GM19397 (cell line): ENCODE measurements at regions not wholly inside any gene's neighbourhood (a gene's known extent, or its start where the extent isn't known, plus 50 kb on each side); places are given as distances from the start of the nearest gene placed in this dataset.

Experiments
- ATAC-seq: cut with Tn5 transposase; IDR thresholded peaks from one replicate; pipeline ENCODE4 v1.9.1; 2021; ENCODE audit warnings: mild to moderate bottlenecking, moderate library complexity; ENCODE audit not compliant: unreplicated experiment

DNA sequence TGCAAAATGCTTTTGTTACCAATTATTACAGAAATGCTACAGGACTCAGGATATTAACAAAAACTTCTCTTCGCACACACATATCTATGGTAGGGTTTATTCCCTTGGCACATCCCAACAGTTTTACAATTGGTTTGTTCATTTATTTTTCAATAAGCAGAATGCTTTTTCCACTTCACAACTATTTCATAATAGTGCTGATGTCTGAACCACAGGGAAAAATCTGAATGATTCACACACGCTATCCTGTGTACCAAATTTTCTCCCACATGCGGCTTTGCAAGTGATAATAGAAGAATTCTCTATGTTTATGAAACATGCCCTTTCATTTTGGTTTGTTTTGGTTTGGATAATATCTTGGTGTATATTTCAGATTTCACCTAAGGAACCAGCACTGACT lies 725.7 kb upstream of the TENM3 start:
- no peak for ATAC-seq

DNA sequence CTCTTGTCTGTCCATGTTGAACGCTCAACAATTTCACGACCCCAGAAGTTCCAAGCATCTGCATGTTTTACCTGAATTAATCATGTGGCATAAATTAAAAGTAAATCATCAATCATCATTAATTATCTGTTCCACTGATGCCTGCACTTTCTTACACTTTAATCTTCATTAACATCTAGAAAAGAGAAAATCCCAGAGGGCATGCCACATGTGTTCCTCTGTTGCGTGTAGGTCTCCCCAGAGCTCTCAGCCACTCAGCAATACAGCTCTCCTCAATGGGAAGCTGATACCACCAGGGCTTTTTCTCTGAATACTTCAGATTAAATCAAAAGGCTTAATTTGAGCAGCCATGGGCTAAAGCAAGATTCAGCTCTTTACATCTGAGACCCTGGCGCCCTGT lies 722.4 kb upstream of the TENM3 start:
- no peak for ATAC-seq

DNA sequence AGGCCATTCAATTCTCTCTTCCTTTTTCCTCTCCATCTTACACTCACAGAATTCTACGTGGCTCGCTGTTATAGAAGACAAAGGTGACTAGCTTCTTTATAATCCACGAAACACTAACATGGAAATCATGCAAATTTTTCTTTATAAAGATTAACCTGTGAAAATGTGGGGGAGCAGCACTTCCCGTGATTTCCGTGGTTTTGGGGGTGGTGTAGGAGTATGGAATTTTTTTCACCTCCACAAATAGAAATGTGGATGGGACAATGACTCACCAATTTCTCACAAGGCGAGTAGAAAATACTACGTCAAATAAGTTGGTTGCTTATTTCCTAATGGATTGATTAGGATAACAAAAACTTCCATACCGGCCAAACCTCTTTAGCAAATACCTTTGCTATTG lies 719.2 kb upstream of the TENM3 start:
- ATAC-seq = no peak

DNA sequence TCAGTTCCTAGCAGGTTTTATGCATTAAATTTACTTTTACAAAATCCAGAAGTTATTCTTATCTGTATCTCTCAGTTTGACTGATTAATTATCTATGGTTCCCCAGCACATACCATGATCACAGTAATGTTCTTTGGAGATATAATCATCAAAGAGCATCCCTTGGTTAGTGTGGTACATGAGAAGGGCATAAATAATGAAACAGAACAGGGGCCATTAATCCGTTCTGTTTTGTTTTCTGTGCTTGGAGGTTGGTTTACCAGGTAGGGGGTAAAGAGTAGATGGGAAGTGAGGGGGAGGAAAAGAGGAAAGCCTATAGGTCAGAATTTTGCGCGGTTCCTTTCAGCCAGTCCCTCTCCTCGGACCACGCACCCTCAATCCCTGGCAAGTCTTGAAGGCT lies 718.7 kb upstream of the TENM3 start:
- no peak for ATAC-seq

DNA sequence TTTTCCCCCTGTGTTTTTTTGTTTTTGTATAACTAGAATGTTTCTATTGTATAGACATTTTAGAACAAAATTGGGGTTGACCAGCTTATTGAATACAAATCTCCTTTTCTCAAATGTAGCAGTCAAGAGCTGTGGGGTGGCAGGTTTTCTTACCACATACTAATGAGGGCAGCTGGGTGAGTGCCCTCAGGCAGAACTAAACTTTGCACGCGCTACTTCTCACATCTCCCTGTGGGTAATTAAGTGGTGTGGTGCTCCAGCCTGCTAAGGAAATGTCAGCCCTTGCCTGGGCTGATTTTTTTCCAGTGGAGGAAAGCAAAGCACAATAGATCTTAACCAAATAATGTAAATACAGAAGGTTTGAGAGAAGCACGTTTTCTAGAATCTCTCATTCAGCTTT lies 717.6 kb upstream of the TENM3 start:
- ATAC-seq = no peak

DNA sequence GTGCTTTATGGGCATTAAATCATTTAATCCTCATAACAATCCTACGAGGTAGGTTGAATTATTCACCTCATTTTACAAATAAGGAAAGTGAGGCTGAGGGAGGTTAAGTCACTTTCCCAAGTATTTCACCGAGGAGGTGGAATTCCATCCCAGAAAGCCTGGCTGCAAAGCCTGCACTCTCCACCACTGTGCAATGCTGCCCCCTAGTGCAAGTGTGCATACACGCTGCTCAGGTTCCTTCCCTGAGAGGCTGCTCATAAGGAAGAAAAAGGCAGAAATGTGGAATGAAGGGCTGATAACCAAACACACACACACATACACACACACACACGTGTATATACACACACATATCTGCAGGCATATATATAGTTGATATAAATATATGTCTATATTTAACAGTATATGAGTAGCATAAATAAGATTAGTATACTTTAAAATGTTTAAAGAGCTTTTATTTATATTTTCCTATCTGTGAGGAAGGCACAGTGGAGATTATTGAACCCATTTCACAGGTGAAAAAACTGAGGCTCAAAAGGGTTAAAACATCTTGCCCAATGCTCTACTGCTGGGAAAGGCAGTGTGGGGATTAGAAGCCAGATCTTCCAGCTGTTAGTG lies 714.5 kb upstream of the TENM3 start:
- peak; percentile 65 for ATAC-seq

DNA sequence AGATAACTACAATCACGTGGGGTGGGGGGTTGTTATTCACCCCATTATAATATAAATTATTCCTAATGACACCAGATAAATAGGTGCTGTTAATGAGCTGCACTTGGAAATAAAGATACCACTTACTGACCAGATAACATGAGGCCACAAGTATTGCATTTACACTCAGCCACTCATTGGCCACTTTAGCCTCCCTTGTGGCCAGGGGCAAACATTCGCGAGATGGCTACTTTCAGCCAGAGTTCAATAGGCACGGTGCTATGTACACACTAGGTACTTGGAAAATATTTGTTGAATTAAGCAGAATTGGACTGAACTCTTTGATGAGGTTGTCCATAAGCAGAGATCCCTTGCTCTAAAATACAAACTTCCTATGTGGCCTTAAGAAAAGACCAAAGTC lies 713.7 kb upstream of the TENM3 start:
- no peak for ATAC-seq

DNA sequence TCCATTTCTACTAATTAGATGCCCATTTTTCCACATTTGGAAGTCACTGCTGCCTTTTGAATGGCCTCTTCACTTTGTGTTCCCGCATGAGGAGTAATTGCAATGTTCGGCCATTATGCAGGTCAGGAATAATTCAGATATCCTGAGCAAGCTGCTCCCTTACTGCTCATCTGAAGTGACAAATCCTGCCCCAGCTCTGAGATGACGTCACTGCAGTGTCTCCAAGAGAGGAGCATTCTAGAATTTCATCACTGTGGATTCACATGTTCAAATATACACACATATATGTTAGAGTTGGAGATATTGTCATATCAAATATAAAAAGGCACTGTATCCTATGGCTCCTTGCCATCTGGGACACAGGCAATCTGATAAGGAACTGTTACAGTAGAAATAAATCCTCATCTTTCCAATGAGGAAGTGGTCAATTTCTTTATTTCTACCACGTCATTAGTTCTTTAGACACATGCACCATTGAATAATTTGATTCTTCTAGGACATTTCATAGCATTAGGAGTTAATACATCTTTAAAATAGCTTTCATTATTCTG lies 706.9 kb upstream of the TENM3 start:
- no peak for ATAC-seq

DNA sequence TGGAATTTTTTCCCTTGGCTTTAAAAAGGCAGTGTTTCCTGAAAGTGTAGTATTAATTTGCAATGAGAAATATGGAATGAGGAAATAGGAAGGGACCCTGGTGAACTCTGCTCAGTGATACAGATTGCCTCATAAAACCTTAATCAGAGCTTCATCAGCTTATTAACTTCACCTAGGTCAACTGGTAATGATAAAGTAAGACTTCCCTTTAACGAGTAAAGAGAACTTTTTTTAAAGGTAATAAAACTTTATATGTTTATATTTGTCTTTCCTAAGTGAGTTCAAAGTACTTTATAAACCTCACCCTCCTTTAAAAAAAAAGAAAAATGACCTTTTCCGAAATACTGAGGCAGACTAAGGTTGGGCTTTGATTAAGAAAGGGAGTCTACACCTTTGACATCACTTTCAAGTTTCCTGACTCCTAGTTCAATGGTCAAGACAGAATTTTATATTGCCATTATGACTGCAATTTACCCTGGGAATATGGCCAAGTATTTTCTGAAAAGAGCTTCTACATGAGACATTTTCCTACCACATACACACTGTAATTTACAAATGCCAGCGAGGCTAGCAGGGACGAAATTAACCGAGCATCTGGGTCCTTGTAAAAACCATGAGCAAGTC lies 706.3 kb upstream of the TENM3 start:
- no peak for ATAC-seq

DNA sequence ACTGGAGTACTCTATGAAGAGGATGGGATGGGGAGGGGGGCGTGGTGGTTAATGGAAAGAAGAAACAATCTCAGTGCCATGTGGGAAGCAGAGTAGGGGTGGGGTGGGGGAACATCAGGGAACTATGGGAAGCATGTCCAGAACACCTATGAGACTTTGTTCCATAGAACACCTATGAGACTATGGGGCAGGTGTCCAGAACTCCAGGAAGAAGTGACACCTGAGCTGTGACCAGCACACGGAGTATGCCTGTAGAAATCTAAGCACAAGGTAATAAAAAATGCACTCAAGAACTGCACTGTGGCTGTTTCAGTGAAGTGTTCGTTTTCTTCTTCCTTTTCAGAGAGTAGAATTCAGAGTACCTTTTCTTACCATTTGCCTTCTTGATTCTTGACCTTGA lies 704.8 kb upstream of the TENM3 start:
- no peak for ATAC-seq

DNA sequence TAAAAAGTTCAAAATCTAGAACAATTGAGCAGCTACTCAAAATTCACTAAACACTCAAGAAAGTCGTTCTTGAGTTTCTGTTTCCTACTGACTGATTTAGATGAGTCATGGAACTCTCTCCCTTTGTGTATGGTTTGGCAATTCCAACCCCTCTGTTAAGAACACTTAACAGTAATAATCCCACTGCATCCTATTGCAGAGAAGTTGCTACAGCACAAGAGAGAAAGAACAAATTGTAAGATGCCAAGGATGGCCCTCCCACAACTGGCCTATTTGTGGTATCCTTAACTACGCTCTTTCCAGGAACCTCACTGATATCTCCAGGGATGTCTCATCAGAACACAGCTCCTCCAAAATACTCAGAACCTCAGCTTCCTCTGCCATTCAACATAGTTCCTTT lies 701.8 kb upstream of the TENM3 start:
- ATAC-seq = no peak

DNA sequence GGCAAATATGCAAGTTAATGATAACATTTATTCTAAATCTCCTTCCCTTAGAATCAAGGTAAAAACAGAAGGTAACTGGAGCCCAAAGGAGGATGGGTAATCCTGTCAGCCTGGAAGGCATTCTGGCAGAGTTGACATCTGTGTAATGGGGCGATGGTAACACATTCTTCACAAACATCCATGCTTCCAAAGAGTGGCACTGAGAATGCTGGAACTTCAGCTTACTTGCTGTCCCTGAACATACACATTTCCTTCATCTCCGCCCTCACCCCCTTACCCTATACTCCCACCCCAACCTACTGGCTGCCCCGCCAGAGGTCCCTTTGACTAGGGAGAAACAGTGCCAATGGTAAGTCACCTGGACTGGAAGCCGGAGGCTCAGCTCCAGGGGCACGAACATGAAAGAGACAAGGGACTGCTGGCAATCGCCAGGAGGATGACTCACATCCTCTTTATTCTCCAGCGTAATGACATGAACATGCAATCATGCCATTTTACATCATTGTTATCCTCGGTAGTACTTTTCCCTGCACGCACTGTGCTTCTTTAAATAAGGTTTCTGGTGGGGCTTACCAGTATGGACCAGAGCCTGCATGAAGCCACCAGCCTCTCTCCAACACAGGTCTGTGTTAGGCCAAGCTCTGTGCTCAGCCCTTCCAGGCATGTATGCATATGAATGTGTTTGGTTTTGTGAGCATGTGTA lies 694.2 kb upstream of the TENM3 start:
- ATAC-seq = no peak

DNA sequence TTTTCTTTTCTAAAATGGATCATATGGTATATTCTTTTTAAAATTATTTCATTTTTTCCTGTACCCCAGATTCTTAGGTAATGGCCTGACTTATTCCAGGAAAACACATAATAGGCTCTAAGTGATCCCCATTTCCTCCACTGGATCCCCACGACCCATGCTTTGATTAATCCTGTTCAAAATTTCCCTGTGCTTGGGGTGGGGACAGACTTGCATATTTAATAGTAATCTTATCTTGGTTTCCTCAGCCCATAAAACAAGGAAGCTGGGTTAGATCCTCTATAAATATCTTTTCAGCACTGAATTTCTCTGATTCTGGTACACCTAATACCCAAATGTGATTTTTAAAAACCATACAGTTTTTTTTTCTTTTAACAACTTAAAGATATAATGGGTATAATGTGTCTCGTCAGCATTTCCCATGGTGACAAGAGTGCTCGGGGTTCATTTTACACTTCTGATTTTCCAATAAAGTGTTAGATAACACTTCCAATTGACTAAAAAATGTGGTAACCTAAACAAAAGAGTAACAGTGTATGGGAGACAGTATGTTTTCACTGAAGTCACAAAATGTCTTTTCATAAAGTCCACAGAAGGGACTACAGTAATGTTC lies 693.5 kb upstream of the TENM3 start:
- ATAC-seq = no peak

DNA sequence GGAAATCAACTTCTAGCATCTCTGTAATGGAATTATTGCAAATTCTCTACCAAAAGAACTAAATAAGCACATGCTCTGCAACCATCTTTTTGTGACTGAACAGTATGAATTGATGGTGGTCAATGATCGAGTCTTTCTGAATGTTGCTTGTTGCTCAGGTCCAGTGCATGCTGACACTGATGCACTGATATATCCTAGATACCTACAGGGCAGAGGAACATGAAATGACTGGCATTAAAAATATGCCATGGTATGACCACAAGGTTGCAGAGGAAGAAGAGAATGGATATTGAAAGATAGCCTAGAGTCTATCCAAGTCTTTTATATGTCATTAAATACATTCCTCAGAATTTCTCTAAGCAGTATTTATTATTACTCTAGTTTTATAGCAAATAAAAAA lies 692.8 kb upstream of the TENM3 start:
- no peak for ATAC-seq

DNA sequence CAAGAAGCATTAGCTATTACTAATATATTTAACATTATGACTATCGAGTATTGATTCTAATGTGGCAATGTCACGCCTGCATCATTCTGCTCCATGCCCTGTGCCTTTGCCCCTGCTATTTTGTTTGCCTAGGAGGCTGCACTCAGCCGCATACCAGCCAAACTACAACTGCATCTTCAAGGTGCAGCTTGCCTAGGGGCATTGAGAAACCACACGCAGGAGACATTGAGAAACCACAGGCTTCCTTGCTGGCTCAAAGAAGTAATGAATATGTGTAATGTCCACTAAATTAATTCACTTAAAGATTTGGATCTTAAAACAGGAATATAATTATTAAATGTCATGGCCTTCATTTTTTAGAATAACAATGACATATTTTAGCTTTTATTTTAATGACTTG lies 683.6 kb upstream of the TENM3 start:
- ATAC-seq = no peak

DNA sequence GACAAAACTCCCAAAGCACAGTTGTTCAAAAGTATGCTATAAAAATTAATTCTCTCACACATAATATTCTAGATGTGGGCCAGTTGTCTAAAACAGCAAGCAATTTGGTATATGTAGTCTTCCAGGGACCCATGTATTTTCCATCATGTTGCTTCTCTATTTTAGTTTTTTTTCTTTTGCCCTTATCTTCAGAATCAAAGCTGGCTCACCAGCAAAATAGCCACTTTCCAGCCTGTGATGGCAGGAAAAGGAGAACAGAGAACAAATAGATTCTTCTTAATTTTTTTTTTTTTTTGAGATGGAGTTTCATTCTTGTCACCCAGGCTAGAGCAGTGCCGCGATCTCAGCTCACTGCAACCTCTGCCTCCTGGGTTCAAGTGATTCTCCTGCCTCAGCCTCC lies 680.8 kb upstream of the TENM3 start:
- no peak for ATAC-seq

DNA sequence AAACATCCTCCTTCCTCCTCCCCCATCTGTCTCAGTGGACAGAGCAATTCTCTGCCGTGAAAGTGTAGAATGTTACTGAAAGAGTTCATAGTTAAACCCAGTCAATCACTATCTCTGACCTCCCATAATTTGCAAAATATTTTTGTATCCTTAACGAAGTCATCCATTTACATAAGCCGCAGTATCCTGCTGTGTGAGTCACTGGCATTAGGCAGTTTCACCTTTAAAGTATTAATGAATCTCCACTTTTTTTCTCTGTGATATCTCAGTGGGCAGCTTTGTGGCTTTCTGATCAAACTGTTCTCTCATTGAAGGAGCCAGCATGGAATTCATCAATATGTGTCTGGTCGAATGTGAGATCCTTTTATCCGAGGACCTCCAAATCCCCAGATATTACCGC lies 678.6 kb upstream of the TENM3 start:
- ATAC-seq = no peak

DNA sequence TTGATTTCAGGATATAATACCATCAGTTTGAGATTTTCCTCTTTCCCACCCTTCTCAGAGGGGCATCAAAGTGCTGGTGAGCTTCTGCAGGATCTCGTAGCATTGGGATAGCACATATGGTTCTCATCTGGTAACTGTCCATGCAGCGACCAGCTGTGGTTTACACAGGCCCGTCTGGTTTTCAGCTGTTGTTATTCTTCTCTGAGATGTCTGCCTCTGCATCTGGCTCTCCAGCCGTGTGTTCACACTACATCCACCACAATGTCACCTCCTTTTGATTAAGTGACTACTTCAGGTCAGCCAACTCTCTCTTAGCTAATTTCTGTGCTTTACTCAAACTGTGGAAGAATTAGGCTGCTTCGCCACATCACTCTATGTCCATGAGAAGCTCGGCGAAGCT lies 676.7 kb upstream of the TENM3 start:
- ATAC-seq = no peak

DNA sequence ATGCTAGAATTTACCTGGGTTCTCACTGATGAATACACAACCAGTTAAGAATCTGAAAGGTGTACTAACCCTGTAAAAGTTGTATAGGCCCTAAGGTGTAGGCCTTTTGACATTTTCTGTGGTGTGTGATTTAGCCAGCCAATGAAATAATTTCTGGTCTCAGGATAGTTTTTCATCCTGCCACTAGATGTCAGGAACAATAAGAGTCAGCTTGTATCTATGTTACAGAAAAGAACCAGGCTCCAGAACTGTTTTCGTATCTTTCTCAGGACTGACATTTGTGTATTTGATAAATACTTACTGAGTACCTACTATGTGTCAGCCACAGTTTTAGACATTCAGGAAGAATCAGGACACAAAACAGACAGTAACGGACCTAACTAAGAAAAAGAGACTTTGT lies 673.6 kb upstream of the TENM3 start:
- ATAC-seq = no peak

DNA sequence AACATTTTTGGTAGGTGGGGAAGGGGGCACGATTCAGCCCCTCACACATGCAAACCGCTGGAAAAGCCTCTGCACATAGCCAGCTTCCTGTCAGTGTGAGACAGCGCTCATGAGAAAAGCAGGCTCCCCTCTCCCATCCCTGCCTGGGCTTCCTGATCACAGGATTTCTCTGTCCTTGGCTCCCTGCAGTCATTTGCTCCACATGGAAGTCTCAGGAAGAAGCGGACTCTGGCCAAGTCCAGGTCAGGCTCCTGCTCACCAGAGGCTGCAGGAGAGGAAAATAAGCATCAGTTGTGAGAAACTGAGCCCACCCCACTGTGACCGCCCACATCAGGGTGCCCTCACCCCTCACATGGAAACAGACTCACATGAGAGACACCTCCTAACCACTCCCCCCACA lies 664.3 kb upstream of the TENM3 start:
- ATAC-seq = no peak

DNA sequence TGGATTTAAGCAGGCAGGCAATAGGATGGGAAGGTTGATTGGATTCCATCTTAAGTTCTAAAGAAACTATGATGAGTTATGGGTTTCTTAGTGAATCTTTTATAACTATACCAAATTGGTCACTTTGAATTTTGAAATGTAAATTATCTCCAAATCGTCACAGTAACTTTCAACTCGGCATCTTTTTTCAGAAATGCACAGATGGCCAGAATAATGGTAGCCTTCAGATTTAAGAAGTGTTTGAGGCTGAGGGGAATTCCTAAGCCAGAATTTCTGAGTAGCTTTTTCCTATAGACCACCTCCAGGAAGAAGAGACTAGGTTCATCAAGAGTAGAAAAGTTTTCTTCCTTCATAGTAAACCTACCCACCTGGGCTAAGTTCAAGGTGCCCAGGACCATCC lies 663.7 kb upstream of the TENM3 start:
- no peak for ATAC-seq

DNA sequence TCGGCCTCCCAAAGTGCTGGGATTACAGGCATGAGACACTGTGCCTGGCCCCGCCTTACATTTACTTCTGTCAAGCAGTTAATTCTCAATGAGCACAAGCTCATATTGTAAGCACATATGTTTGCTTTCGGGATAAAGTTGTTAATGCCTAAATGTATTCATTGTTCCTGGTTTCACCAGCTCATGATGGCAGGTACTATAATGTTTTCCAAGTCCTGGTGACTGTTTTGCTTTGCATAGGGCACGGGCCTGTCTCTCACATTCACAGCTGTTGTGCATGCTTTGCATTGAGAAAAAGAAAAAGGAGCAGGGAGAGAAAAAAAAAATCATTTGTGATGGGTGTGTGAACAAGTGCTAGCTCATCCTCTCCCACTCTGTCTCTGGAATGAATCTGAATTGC lies 661.2 kb upstream of the TENM3 start:
- ATAC-seq = no peak
